Prostate gland (tissue), 2 donors: ENCODE measurements at regions not wholly inside any gene's neighbourhood (a gene's known extent, or its start where the extent isn't known, plus 50 kb on each side); places are given as distances from the start of the nearest gene placed in this dataset.
"Not testable (repeated sequence)": the region's sequence is repeated elsewhere in the genome, so short reads cannot be mapped to it uniquely, and the experiment has no call there.

ENCODE experiments used
- CTCF ChIP-seq, 4 experiments: fragments of 200-600 bp in 2 of 4; fragments of 450-650 bp in 2 of 4; sonication (generic) in 2 of 4; IDR thresholded peaks; 1 replicate in 3 of 4; 2 replicates in 1 of 4; pipeline ENCODE4 v1.5.1; 2016 to 2019; ENCODE audit warnings: antibody characterized with exemption in 4 of 4, mild to moderate bottlenecking in 2 of 4, moderate library complexity in 2 of 4
- POLR2A ChIP-seq: fragments of 450-650 bp; IDR thresholded peaks from one replicate; pipeline ENCODE4 v1.6.1; 2016; ENCODE audit warnings: antibody characterized with exemption, mild to moderate bottlenecking
- POLR2AphosphoS5 ChIP-seq: sonication (generic); formaldehyde crosslinking; IDR thresholded peaks from one replicate; pipeline ENCODE4 v1.6.1; 2017; ENCODE audit warnings: antibody characterized with exemption

DNA sequence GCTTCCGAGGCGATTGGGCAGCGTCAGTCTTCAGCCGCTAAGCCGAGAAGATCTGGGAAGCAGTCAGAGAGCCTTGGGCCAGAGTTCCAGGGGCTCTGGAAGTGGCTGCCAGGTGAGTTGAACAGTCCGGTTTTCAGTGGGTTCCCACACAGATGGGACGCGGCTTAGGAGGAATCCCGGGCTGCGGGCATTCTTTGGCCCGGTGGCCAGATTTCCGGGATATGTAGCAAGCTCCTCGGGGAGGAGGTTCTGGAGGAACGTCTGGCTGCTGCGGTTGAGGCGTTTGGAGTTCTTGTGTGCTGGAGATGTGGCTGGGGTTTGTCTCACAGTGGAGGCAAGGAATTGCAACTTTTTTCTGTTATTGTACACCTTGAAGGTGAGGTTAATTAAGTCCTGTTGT is 182.6 kb downstream of the CD83 start:
- TF ChIP-seq POLR2A; CTCF (IDR thresholded peaks at IDR 0.05); POLR2AphosphoS5: not testable (repeated sequence)
